ENCODE measurements at regions not wholly inside any gene's neighbourhood (a gene's known extent, or its start where the extent isn't known, plus 50 kb on each side); places are given as distances from the start of the nearest gene placed in this dataset.
"Not testable (repeated sequence)": the region's sequence is repeated elsewhere in the genome, so short reads cannot be mapped to it uniquely, and the experiment has no call there.

DNA sequence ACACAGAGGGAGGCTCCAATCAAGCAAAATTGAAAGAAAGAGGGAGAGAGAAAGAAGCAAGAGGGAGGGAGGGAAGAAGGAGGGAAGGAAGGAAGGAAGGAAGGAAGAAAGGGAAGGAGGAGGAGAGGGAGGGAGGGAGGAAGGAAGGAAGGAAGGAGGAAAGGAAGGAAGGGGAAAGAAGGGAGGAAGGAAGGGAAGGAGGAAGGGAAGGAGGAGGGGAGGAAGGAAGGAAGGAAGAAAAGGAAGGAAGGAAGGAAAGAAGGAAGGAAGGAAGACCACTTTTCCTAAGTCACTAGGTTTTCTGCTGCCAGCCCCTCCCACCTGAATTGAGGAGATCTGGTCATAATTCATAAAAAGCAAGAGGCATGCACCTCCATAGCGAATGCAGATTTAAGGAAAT is 287.0 kb downstream of the SP3 start:
- DNase-seq, result no peak

DNA sequence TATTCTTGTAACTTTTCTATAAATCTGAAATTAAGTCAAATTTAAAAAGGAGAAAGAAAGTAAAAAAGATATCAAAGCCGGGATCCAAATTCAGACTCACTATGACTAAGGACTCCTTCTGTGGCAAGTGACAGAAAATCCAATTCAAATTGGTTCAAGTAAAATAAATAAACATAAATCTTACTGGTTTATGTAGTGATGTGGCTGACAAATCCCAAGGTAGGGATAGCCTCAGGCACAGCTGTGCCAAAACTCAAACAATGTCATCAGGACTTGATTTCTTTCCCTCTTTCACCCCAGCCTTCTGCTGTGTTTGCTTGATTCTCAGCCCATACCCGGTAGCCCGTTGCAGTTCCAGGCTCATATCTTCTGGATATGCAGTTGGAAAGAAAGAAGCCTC is 284.6 kb downstream of the SP3 start:
- DNase-seq, result no peak

DNA sequence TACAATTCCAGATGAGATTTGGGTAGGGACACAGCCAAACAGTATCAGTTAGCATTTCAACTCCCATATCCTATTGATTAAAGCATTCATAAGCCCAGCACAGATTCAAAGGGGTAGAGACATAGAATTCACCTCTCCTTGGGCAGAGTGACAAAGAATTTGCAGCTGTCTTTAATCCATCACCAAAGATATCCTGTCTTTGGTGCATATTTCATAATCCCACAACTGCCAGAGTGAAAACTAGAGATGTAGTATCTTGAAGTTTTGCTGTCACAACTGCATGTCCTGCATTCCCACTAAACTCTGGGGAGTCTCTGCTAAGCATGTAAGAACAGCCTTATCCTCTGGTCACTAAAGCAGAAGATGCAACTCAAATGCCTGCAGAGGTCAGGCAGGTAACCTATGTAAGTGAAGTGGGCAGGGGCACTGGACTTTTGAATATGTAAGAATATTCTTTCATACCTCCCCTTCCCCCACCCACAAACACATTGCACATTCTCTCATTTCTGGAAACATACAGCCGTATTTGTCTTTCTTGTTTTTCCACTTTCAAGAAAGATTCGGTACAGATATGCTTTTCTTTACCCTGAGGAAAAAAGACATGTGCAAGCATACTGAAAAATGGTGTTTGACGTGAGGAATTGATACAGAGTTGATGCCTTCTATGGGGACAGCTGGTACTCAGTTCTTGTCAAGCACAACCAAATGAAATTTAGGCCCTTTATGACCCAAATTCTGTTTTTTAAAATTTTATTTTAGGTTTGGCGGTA is 283.1 kb downstream of the SP3 start:
- DNase-seq, result no peak

DNA sequence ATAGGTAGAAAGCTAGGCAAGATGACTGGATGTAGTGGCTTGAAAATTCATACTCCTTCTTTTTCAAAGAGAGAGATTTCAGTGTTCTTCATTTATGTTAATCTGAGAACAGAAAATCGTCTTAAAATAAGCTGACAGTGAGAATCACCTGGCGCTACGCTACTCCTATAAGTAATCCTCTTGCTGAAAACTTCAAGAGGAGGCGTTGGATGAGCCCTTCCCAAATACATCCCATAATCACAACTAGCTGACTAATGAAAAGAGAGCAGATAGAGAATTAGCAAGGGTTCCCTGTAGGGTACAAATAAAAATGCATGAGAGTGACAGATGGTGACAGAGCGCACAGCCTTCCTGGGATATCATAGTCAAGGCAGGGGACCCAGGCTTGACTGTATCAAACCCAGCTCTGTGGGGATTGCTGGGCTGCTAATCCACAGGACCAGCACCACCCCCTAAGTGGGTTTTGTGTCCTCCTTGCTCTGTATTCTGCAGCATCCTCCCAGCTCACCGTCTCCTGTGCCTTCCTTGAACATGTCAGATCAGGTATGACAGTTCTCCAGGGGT is 280.2 kb downstream of the SP3 start:
- no peak for DNase-seq

DNA sequence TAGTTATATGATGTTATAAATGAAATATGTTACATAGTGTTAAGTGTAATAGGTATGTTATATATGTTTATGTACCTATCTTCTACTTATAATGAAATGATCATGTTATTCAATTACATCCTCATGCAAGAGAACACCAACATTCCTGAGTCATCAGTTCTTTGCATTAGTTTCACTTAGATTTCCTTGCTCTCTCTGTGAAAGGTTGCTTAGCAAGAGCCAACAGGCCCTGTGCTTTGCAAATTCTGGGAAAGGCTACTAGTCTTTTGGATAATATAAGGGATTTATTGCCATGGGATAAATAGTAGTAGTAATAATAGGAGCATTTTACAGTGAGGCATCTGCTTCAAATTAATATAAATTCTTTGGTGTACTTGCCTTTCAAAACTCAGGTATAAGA is 274.8 kb downstream of the SP3 start:
- DNase-seq, result no peak

DNA sequence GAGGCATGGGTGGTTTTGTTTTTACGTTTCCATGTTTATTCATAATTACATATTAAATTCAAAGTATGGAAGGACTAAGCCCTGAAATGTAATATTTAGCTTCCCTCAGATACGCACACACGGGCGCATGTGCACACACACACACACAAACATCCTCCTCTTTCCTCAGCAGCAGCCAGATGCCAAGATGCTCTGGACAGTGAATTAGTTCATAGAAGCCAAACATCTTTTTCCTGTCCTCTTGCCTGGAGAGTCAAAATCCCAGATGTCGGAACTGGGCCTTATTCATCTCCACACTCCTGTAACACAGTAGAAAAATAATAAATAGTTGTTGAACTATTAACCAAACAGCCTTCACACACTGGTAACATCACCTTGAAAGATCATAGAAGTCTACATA is 273.1 kb downstream of the SP3 start:
- no peak for DNase-seq

DNA sequence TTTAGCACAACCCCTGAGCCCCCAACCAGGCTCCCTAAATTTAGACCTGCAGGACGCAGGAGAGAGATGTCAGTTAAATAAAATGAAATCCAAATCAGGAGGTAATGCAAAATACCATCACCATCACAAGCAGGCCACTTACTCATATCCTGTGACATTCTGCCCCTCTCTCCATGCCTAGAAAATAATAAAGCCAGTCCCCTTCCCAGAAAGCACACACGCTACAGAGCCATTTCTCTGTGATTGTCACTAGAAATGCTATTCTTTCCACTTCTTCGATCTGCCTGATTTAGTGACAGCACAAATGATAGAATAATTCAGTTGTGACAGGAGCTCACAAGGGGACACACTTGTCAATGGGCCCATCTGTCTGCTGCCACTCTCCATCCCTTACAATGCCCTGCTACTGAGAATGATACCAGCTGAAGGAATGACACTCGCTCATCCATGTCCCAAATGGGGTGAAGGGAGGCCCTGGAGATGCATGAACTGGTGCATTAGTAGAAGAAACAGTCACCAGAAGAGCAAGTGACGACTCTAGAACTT is 272.1 kb downstream of the SP3 start:
- DNase-seq, result no peak

DNA sequence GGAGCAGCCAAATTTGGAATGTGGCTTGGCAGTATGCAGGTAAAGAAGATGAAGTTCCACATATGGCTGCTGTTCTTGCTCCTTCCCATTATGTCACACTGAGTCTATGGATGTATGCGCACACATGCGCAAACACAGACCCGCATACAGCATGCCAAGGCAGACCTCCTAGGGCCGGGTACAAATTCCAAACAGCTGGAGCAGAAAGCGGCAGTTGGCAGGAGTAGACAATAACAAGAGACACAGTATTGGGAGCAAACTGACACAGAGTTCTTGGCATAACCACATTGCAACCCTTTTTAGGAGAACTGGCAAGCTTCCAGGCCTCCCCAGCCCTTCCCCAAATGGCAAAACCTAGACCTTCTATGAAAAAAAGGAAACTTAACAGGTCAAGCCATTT is 268.9 kb downstream of the SP3 start:
- no peak for DNase-seq

DNA sequence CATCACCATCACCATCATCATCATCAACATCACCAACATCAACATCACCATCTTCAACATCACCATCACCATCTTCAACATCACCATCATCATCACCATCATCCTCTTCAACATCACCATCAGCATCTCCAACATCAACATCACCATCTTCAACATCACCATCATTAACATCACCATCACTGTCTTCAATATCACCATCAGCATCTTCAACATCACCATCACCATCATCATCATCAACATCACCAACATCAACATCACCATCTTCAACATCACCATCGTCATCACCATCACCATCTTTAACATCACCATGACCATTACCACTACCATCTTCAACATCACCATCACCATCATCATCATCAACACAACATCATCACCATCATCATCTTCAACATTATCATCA is 267.2 kb downstream of the SP3 start:
- DNase-seq, result no peak

DNA sequence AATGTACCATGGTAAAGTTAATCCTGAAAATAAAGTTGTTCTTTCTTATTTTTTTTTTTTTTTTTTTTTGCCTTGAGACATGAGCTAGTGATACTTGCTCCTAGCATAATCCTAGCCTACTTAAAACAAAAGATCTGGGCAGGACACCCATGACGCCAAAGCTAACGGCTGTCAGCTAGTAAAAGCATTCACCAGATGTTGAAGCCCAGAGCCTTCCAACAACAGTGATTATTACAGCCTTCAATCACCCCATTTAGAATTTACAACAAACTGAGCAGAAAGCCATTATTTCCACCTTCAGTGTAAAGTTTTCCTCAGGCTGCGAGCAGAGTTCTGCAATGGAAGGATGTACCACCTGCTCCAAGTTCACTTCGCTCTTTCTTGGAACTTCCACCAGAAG is 259.5 kb downstream of the SP3 start:
- DNase-seq, result no peak

DNA sequence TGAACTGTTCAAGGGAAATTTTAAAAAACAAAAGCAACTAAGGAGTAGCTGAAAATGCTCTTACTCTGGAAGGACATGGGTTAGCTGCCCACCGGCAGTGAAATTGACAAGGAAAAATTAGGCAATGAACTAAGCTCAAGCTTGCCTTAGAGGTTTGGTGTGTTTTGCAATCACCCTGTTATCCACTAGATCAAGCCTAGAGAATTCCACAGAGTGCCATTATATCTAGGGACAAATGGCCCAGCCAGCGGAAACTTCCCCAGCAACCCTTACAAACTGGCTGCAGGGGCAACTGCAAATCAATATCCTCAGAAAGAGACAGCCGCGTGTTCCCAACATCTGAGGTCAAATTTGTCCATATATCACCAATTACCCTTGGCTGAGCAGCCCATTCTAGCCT is 258.2 kb downstream of the SP3 start:
- no peak for DNase-seq

DNA sequence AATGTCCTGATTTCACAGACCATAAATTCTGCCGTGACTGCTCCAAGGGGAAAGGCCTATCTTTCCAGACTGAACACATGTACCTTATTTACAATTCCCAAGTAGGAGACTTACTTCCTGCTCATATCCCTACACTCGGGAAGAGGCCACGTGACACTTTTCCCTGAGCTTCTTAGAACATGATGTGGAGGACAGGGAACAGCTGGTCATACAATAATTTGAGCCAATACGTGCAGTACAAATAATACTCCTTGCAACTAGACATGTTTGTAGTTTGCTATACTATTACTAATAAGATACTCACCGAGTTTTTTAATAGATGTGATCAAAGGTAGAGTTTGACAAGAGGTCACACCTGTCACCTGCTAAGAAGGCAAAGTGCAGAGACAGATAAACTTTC is 256.4 kb downstream of the SP3 start:
- DNase-seq, result no peak

DNA sequence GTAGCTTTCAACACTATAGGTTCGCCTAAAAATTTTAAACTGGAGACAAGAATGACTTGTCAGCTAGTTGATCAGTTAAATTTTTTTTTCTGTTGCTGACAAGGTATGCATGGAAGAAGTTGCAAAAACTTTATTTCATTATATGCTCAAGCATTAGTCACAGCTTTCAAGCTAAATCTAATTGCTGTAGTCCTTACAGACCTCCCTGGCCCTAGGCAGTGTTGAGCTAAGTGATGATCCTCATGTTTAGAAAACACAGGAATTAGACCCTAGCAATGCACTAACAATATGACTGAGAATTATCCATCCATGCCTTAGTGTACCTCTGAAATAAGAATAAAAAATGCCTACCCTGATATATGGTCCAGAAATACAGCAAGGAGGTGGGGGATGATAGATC is 253.4 kb downstream of the SP3 start:
- DNase-seq, result no peak

DNA sequence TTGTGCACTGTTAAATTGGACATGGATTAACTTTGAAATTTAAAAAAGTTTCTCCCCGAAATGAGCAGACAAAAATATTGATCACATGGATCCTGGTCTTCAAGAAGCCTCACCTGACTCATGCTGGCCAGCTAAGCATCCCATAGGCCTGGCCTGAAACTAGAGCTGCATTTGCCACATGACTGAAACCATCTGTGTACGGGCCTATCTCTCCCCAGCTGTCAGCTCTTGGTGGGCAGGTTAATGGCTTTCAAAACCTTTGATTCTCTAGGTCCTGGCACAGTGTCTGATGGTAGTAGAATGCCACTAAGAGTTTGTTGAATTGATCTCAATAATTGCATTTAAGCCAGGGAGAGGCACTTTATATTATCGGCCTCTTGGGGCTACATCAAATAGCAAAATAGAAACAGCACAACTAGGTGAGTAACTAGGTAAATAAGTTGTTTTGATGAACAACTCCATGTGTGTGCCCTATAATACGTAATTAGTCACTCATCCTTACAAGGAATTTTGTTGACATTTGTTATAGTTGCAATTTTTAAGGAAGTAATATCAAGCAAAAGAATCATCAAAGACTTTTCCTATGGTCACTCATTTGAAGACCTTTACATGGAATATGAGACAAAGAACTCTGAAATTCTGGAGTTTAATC is 251.1 kb downstream of the SP3 start:
- no peak for DNase-seq

DNA sequence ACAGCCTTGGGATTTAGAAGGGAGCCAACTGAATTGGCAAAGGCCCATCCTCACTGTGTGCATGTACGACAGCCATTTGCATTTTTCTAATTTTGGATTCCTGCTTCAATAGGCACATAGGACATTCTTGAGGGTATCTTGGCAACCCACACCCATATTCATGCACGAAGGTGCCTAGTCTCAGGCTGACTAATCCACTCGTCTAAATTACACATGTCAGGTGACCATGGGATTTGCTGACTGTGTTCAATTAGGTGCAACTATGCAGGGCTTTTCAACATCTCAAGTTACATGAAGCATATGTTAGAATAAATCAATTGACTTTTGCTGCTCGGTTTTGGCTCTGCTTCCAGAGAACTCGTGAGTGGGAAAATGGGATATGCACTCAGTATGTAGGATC is 249.7 kb downstream of the SP3 start:
- no peak for DNase-seq

DNA sequence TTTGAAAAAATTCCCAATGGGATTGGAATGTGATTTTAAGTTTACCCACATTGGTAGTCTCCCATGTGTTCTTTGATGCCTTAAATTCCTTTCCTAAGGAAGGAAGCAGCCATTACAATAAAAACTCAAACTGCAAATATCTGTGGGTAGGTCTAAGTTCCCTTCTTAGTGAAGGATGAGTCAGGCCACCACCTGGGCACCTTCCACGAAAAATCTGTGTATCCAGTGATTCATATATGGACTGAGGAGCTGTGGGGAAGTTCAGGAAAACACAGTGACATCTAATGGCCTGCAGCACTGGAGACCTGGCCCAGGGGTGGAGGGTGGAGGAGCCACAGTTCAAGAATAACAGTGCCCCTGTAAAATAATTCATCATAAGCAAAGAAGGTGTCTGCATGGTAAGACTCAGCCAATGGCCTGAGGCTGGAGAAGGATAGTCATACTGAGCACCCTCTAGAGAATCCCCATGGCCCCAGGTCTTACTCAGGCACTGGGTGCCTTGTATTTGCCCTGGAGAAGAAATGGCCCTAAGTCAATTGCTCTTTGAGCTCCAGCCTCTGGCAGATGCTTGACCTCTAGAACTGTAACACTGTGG is 248.6 kb downstream of the SP3 start:
- DNase-seq, result no peak

DNA sequence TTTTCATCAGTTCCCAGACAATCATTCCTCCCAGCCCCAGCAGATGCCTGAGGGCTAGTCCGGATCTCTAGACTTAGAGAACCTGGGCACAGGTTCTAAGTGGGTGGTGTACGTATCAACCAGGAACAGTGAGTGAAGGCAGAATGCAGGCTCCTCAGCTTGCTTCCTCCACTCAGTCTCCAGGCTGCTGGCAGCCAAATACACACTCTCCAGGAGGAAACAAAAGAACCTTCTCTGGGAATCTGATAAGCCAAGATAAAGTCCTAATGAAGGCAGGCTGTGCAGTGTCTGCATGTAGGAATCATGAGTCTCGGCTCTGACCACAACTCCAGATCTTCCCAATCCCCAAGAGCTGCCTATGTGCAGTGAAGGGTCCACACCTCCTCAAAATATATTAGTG is 245.7 kb downstream of the SP3 start:
- no peak for DNase-seq

DNA sequence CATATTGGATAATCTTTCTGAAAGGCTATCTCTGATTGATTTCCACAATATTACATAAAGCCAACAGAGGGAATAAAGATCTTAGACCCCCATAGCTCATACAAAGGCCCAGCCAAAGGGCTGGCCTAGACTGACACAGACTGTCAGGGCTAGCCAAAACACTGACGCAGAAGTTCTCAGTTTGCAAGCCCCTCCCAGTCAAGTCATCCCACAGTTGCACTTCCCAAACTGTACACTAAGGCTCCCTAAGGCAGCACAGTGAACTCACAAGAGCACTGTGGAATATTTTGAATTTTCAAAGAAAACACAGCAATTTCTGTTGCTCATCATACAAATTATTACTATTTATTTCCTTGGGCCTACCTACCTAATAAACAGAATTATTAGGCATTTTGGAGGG is 244.9 kb downstream of the SP3 start:
- no peak for DNase-seq

DNA sequence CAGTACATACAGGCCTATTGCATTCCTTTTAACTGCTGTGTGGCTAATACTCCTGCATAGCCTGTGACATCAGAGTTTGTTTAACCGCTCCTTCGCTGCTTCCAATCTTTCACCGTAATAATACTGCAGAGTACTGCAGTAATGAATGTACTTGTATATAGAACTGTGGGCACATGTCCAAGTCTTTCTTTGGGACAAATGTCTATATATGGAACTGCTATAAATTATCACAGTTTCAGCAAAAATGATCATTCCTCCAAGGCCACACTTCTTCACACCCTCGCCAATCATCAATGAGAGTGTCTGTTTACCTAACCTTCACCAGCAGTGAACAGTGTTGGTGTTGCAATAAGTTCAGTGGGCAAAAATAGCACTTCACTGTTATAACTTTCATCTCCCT is 230.4 kb downstream of the SP3 start:
- no peak for DNase-seq

DNA sequence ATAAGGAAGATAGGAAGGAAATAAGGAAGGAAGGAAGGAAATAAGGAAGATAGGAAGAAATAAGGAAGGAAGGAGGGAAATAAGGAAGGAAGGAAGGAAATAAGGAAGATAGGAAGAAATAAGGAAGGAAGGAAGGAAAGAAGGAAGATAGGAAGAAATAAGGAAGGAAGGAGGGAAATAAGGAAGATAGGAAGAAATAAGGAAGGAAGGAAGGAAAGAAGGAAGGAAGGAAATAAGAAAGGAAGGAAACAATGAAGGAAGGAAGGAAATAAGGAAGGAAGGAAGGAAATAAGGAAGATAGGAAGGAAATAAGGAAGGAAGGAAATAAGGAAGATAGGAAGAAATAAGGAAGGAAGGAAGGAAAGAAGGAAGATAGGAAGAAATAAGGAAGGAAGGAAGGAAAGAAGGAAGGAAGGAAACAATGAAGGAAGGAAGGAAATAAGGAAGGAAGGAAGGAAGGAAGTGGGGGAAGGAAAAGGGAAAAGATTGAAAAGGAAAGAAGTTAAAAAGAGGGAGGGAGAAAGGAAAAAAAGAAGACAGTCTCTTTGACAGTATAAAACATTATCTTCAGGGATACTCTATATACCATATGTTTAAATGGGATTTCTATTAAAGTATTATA is 227.1 kb downstream of the SP3 start:
- DNase-seq, result not testable (repeated sequence)

DNA sequence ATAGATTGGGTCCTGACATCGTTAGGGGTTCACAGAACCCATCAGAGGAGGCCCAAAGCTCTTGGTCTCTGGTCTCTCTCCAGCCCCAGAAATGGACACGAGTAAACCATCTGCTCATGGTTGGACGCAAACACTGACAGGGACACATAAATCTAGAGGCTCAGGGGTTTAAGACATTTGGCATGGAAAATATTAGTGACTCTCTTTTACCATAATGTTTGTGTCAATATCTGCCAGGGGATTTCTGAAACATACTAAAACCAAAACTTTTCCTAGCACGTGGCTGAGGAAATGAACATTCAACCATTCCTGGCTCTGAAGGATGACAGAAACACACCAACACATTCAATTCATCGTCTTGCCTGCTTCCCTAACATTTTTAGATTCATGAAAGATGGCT is 226.2 kb downstream of the SP3 start:
- DNase-seq, result no peak

DNA sequence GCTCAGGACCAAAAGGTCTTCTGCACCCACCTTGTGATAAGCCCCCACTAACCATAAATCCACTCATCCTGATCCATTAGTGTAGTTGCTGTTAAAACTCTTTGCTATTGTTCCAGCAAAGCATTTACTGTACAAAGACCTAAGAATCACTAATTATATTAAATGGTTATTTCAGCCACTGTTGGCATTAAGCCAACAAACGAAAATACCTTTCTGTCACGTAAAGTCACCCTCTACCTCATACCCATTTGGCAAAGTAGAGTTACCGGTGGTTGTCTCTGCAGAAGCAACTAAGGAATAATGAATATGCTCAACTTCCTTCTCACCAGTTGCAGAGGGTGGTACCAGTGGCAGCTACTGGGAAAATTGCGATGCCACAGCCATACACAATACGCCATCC is 224.5 kb downstream of the SP3 start:
- no peak for DNase-seq

DNA sequence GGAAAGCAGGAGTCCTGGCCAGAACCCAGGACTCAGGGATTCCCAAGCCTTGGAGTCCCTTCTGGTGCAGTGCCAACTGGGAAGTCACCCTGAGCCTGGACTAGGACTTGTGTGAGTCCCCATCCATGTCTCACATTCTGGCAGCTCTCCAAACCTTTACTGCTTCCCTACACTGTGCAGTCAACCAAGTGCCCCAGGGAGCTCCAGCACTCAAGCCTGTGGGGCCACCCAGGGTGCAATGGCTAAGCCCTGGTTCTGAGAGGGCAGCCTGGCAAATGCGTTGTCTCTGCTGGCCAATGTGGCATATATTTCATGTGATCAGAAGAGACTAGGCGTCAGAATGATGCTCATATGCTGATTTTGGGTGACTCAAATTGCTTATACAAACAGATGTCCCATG is 223.4 kb downstream of the SP3 start:
- DNase-seq, result no peak

DNA sequence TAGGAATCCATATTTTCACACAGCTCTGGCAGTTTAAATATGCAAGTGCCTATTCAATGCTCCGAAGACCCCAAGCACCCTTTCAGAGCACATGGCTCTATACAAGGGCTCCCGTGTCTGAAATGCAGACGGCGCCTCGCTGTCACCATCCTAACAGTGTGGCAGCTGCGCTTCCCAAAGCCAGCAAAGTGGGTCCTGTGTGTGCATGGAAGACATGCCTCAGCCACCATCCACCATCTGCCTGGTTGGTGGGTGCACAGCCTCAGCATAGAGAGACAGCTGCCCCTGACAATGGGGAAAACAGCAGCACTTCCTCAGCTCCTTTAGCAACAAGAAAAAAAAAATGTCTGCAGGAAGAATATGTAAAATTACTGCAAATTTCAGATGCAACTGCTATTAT is 218.1 kb downstream of the SP3 start:
- no peak for DNase-seq
